Hepatocyte (in vitro differentiated cells): ENCODE measurements at regions not wholly inside any gene's neighbourhood (a gene's known extent, or its start where the extent isn't known, plus 50 kb on each side); places are given as distances from the start of the nearest gene placed in this dataset.

Source experiments
- DNase-seq: peaks from one replicate; pipeline ENCODE4 v3.0.0-alpha.2; 2016; ENCODE audit warnings: low spot score
- H2AFZ ChIP-seq: fragments of 200-600 bp; sonication (generic); 2 replicates; pipeline ENCODE4 v1.6.0; 2016; ENCODE audit warnings: antibody characterized with exemption, mild to moderate bottlenecking
- H3K27ac ChIP-seq: fragments of 200-600 bp; sonication (generic); 2 replicates; pipeline ENCODE4 v1.5.1; 2016; ENCODE audit warnings: mild to moderate bottlenecking
- H3K27me3 ChIP-seq: fragments of 200-600 bp; sonication (generic); 2 replicates; pipeline ENCODE4 v1.6.1; 2016
- H3K36me3 ChIP-seq: fragments of 200-600 bp; sonication (generic); replicated peaks from 2 replicates; pipeline ENCODE4 v1.5.1; 2016; ENCODE audit warnings: low read depth; ENCODE audit not compliant: insufficient read depth
- H3K4me1 ChIP-seq: fragments of 200-600 bp; sonication (generic); 2 replicates; pipeline ENCODE4 v1.5.1; 2016; ENCODE audit warnings: mild to moderate bottlenecking, moderate library complexity; ENCODE audit not compliant: insufficient read depth
- H3K4me2 ChIP-seq: fragments of 200-600 bp; sonication (generic); 2 replicates; pipeline ENCODE4 v1.6.0; 2016
- H3K4me3 ChIP-seq: fragments of 200-600 bp; sonication (generic); 2 replicates; pipeline ENCODE4 v1.5.1; 2016; ENCODE audit warnings: mild to moderate bottlenecking
- H3K79me2 ChIP-seq: fragments of 200-600 bp; sonication (generic); 2 replicates; pipeline ENCODE4 v1.6.0; 2017; ENCODE audit warnings: mild to moderate bottlenecking
- H3K9me2 ChIP-seq: fragments of 200-600 bp; sonication (generic); replicated peaks from 2 replicates; pipeline ENCODE4 v1.6.0; 2017; ENCODE audit warnings: mild to moderate bottlenecking; ENCODE audit not compliant: insufficient read depth
- H3K9me3 ChIP-seq: fragments of 200-600 bp; sonication (generic); 2 replicates; pipeline ENCODE4 v1.5.1; 2016; ENCODE audit warnings: low read depth, mild to moderate bottlenecking
- H4K20me1 ChIP-seq: fragments of 200-600 bp; sonication (generic); 2 replicates; pipeline ENCODE4 v1.6.0; 2016; ENCODE audit warnings: mild to moderate bottlenecking; ENCODE audit not compliant: insufficient read depth, poor library complexity, severe bottlenecking
- CTCF ChIP-seq: fragments of 200-600 bp; sonication (generic); IDR thresholded peaks from 2 replicates; pipeline ENCODE4 v1.5.1; 2016; ENCODE audit warnings: antibody characterized with exemption, mild to moderate bottlenecking; ENCODE audit not compliant: poor library complexity
- EZH2 ChIP-seq: fragments of 200-600 bp; sonication (generic); IDR thresholded peaks from 2 replicates; pipeline ENCODE4 v1.6.1; 2016; ENCODE audit warnings: antibody characterized with exemption, mild to moderate bottlenecking, borderline replicate concordance
- EZH2phosphoT487 ChIP-seq: fragments of 200-600 bp; sonication (generic); IDR thresholded peaks from one replicate; pipeline ENCODE4 v1.6.1; 2018; ENCODE audit warnings: antibody characterized with exemption, mild to moderate bottlenecking, low read depth, moderate library complexity; ENCODE audit not compliant: unreplicated experiment, severe bottlenecking
- WGBS: methylation state at CpG from one replicate; pipeline ENCODE4 v1.1.6; 2016; ENCODE audit warnings: low lambda C conversion rate; ENCODE audit errors: missing lambda C conversion rate; 5-methylcytosine and 5-hydroxymethylcytosine counted together

GRCh38 chr15:69868756-69869155 lies 229.0 kb downstream of the TLE3 start:
- Histone ChIP-seq H2AFZ (no peak overlapping the region), H3K79me2 (no peaks in the 10 kb centered on the region), H4K20me1 (no peaks in the 10 kb centered on the region), H3K4me2 (no peak overlapping the region), H3K9me3 (no peaks in the 10 kb centered on the region), H3K9me2 (no peaks in the 10 kb centered on the region), H3K4me1 (no peaks in the 10 kb centered on the region), H3K36me3 (no peaks in the 10 kb centered on the region), H3K4me3 (no peak overlapping the region), H3K27ac (no peak overlapping the region), H3K27me3 (no peaks in the 10 kb centered on the region)
- no peak for DNase-seq
- no peak for TF ChIP-seq EZH2phosphoT487
- no peak for TF ChIP-seq CTCF
- no peak for TF ChIP-seq EZH2
- 90% methylated on average over 3 of the region's 3 CpGs for WGBS

- 72% methylated on average over 2 of the region's 2 CpGs for WGBS
- no peak for DNase-seq
- Histone ChIP-seq H3K4me1 (no peaks in the 10 kb centered on the region), H3K27me3 (no peaks in the 10 kb centered on the region), H3K27ac (no peak overlapping the region), H4K20me1 (no peaks in the 10 kb centered on the region), H3K9me3 (no peaks in the 10 kb centered on the region), H3K79me2 (no peaks in the 10 kb centered on the region), H3K9me2 (no peaks in the 10 kb centered on the region), H3K4me2 (no peak overlapping the region), H2AFZ (no peak overlapping the region), H3K4me3 (no peak overlapping the region), H3K36me3 (no peaks in the 10 kb centered on the region)
- TF ChIP-seq CTCF = no peak
- TF ChIP-seq EZH2 = no peak
- no peak for TF ChIP-seq EZH2phosphoT487
Observed at GRCh38 chr15:69869291-69869690, 228.4 kb downstream of the TLE3 start.

- WGBS = 73% methylated on average over 9 of the region's 9 CpGs
- TF ChIP-seq CTCF (no peak), EZH2phosphoT487 (no peak), EZH2 (no peak)
- Histone ChIP-seq H3K4me3 (no peak overlapping the region), H3K9me3 (no peaks in the 10 kb centered on the region), H3K4me2 (no peak overlapping the region), H3K36me3 (no peaks in the 10 kb centered on the region), H3K4me1 (no peaks in the 10 kb centered on the region), H4K20me1 (no peaks in the 10 kb centered on the region), H3K27ac (no peak overlapping the region), H3K27me3 (no peaks in the 10 kb centered on the region), H3K9me2 (no peaks in the 10 kb centered on the region), H3K79me2 (no peaks in the 10 kb centered on the region), H2AFZ (no peak overlapping the region)
- DNase-seq = no peak
Observed at GRCh38 chr15:69869881-69870505, 227.7 kb downstream of the TLE3 start.
